Body of pancreas (tissue), 4 donors: ENCODE measurements at regions not wholly inside any gene's neighbourhood (a gene's known extent, or its start where the extent isn't known, plus 50 kb on each side); places are given as distances from the start of the nearest gene placed in this dataset.

Experiments used
- CTCF ChIP-seq, 7 experiments: fragments of 450-650 bp in 4 of 7; fragments of 200-600 bp in 3 of 7; sonication (generic) in 3 of 7; IDR thresholded peaks; one replicate each; pipeline ENCODE4 v1.5.1; 2016 to 2019; ENCODE audit warnings: antibody characterized with exemption in 7 of 7
- POLR2A ChIP-seq, 3 donors: fragments of 450-650 bp; IDR thresholded peaks; one replicate each; pipeline ENCODE4 v1.6.1; 2016; ENCODE audit warnings: antibody characterized with exemption in 3 of 3, mild to moderate bottlenecking in 2 of 3

- no peak for TF ChIP-seq POLR2A (IDR thresholded peaks at IDR 0.05)
- TF ChIP-seq CTCF (IDR thresholded peaks at IDR 0.05), result no peak
Observed at GRCh38 chr2:150883613-150883895, 378.1 kb downstream of the RBM43 start.
